Naive thymus-derived CD4-positive, alpha-beta T cell (primary cell): ENCODE measurements at regions not wholly inside any gene's neighbourhood (a gene's known extent, or its start where the extent isn't known, plus 50 kb on each side); places are given as distances from the start of the nearest gene placed in this dataset.

ENCODE experiments used
- ATAC-seq: fragments of 150-1000 bp; cut with Tn5 transposase; 2 replicates; pipeline ENCODE4 v1.10.0; 2021; ENCODE audit warnings: mild to moderate bottlenecking, moderate library complexity
- CTCF ChIA-PET: fragments of 350-600 bp; sonication (Branson Sonifier 250); formaldehyde crosslinking; loops from one replicate; lab custom pipeline; 2021; ENCODE audit warnings: antibody characterized with exemption; lab: Charles Lee
- POLR2A ChIA-PET: fragments of 350-600 bp; sonication (Branson Sonifier 250); formaldehyde crosslinking; loops from one replicate; lab custom pipeline; 2021; ENCODE audit warnings: antibody characterized with exemption, inconsistent platforms; lab: Charles Lee
- DNase-seq, 9 donors: peaks; one replicate each; pipeline versions ENCODE4 v3.0.0 to v3.0.0-alpha.2; 2020 to 2022; ENCODE audit warnings: mixed read lengths in 1 of 9
- H3K27ac ChIP-seq: one replicate; pipeline ENCODE4 v1.7.0; 2013; ENCODE audit warnings: mild to moderate bottlenecking, low read depth, low read length, moderate library complexity
- H3K27me3 ChIP-seq, 2 donors: one replicate each; pipeline ENCODE4 v1.7.0; 2013; ENCODE audit warnings: low read length in 2 of 2, mild to moderate bottlenecking in 2 of 2, moderate library complexity in 2 of 2; ENCODE audit not compliant: control insufficient read depth in 2 of 2, insufficient read depth in 2 of 2
- H3K36me3 ChIP-seq, 3 experiments: 1 replicate in 2 of 3; 2 replicates in 1 of 3; pipeline ENCODE4 v1.7.0; 2013; ENCODE audit warnings: low read length in 3 of 3, mild to moderate bottlenecking in 3 of 3, moderate library complexity in 1 of 3; ENCODE audit not compliant: insufficient read depth in 3 of 3, control insufficient read depth in 2 of 3
- H3K4me1 ChIP-seq, 2 donors: one replicate each; pipeline ENCODE4 v1.7.0; 2013; ENCODE audit warnings: low read length in 2 of 2, mild to moderate bottlenecking in 2 of 2, moderate library complexity in 1 of 2; ENCODE audit not compliant: control insufficient read depth in 2 of 2, insufficient read depth in 2 of 2
- H3K4me3 ChIP-seq: 2 replicates; pipeline ENCODE4 v1.7.0; 2013; ENCODE audit warnings: mild to moderate bottlenecking, low read length
- H3K9me3 ChIP-seq, 3 experiments: 1 replicate in 2 of 3; 2 replicates in 1 of 3; pipeline ENCODE4 v1.7.0; 2013; ENCODE audit warnings: low read length in 3 of 3; ENCODE audit not compliant: control insufficient read depth in 2 of 3
- H3K27ac Mint-ChIP-seq, 9 donors: one replicate each; pipeline ENCODE4 v1.8.0; 2020 to 2022; ENCODE audit warnings: mixed read lengths in 9 of 9, mild to moderate bottlenecking in 8 of 9, moderate library complexity in 5 of 9, inconsistent platforms in 2 of 9
- H3K27me3 Mint-ChIP-seq, 5 donors: one replicate each; pipeline ENCODE4 v1.8.0; 2021 to 2022; ENCODE audit warnings: mixed read lengths in 5 of 5, mild to moderate bottlenecking in 1 of 5
- H3K36me3 Mint-ChIP-seq, 5 donors: one replicate each; pipeline ENCODE4 v1.8.0; 2020 to 2022; ENCODE audit warnings: mixed read lengths in 5 of 5, mild to moderate bottlenecking in 3 of 5, inconsistent platforms in 1 of 5
- H3K4me1 Mint-ChIP-seq, 7 donors: one replicate each; pipeline ENCODE4 v1.8.0; 2020 to 2022; ENCODE audit warnings: mixed read lengths in 7 of 7, mild to moderate bottlenecking in 3 of 7, inconsistent platforms in 1 of 7
- H3K4me3 Mint-ChIP-seq, 10 donors: one replicate each; pipeline ENCODE4 v1.8.0; 2020 to 2022; ENCODE audit warnings: mild to moderate bottlenecking in 10 of 10, mixed read lengths in 10 of 10, moderate library complexity in 6 of 10, inconsistent platforms in 2 of 10
- H3K9me3 Mint-ChIP-seq, 11 donors: one replicate each; pipeline ENCODE4 v1.8.0; 2020 to 2022; ENCODE audit warnings: mixed read lengths in 11 of 11, mild to moderate bottlenecking in 4 of 11, inconsistent platforms in 1 of 11, moderate library complexity in 1 of 11
- intact Hi-C, 2 donors: fragments of 100-400 bp; cut with micrococcal nuclease; formaldehyde crosslinking; loops; one replicate each; pipeline ENCODE4 v1.15.1; 2023

DNA sequence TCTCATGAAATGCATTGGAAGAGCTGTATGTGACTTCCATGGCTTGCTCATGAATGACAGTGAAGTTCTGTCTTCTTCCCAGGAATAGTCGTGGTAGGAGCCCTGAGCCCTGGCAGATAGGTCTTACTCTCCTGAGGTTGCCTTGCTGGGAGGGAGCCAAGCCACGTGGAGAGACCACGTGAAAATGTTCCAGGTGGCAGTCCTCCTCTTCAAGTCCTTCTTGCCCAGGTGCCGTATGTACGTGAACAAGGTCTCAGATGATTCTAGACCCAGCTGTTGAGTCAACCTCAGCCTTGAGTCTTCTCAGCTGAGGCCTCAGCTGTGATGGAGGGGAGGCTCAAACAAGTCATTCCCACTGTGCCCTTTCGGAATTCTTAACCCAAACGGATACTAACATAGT, 192.4 kb upstream of the PRDM1 start:
- ChIA-PET CTCF (no interaction called here), POLR2A (interaction anchor here (0.6 kb wide), 1 partner anchor 9 kb away, joined by 3 read pairs; no protein-coding TSS in a partner anchor)
- Mint-ChIP-seq H3K4me1 (peaks cover 0 to 22% (median 0%) of the 10 kb centered on the region in 7 donors), H3K36me3 (peaks cover 0 to 23% (median 0%) of the 10 kb centered on the region in 5 donors), H3K27me3 (peaks cover 0 to 7% (median 0%) of the 10 kb centered on the region in 5 donors), H3K9me3 (peaks cover 0 to 13% (median 0%) of the 10 kb centered on the region in 11 donors), H3K27ac (no peak overlapping the region), H3K4me3 (no peak overlapping the region)
- Histone ChIP-seq H3K9me3 (no peaks in the 10 kb centered on the region), H3K4me3 (no peak overlapping the region), H3K27ac (no peak overlapping the region), H3K4me1 (no peaks in the 10 kb centered on the region), H3K27me3 (no peaks in the 10 kb centered on the region), H3K36me3 (no peaks in the 10 kb centered on the region)
- DNase-seq (no peak), ATAC-seq (no peak)
- intact Hi-C loops: no loop called here

DNA sequence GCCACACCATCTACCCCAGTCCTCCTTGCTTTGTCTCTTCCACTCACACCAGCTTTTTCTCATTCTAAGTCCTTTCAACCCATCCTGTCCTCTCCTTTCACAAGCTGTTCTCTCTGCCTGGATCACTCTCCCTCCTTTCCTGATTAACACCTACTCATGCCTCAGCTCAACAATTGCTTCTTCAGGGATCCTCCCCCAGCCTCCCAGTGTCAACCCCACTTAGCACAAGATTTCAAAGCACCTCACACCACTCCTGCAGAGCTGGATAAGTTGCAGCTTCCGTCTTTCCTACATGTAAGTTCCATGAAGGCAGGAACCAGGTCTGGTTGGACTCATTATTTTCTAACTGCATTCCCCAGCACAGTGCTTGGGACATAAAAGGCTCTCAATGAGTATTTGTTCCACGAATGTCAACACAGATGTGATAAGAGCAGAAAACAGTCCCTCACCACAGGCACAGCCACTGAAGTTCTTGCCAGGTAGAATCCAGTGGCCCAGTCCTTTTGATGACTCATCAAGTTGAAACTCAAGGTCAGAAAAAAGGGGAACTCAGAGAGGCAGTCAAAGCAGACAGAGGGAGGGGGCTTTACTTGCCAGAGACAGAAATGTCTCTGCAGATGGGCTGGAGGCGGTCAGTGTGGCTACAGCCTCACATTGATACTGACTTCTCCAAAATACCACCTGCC, 193.4 kb upstream of the PRDM1 start:
- POLR2A ChIA-PET: interaction anchor here (0.6 kb wide), 2 partner anchors 10 to 1588 kb away, joined by 3 read pairs; no protein-coding TSS in a partner anchor
- H3K4me3 Mint-ChIP-seq: peak overlapping the region in 1 of 10 donors; percentile 0
- H3K4me1 Mint-ChIP-seq: peaks cover 0 to 19% (median 0%) of the 10 kb centered on the region in 7 donors
- no peaks in the 10 kb centered on the region for H3K27me3 ChIP-seq
- no peak for DNase-seq
- H3K36me3 Mint-ChIP-seq: peaks cover 0 to 23% (median 0%) of the 10 kb centered on the region in 5 donors
- CTCF ChIA-PET: no interaction called here
- H3K4me1 ChIP-seq: no peaks in the 10 kb centered on the region
- peak; percentile 56 for ATAC-seq
- H3K9me3 Mint-ChIP-seq: peaks cover 0 to 13% (median 0%) of the 10 kb centered on the region in 11 donors
- intact Hi-C loops: no loop called here
- H3K27ac Mint-ChIP-seq: peak overlapping the region in 1 of 9 donors; percentile 1
- H3K27me3 Mint-ChIP-seq: peaks cover 0 to 7% (median 0%) of the 10 kb centered on the region in 5 donors
- no peaks in the 10 kb centered on the region for H3K36me3 ChIP-seq
- no peak overlapping the region for H3K27ac ChIP-seq
- no peak overlapping the region for H3K4me3 ChIP-seq
- H3K9me3 ChIP-seq: no peaks in the 10 kb centered on the region

DNA sequence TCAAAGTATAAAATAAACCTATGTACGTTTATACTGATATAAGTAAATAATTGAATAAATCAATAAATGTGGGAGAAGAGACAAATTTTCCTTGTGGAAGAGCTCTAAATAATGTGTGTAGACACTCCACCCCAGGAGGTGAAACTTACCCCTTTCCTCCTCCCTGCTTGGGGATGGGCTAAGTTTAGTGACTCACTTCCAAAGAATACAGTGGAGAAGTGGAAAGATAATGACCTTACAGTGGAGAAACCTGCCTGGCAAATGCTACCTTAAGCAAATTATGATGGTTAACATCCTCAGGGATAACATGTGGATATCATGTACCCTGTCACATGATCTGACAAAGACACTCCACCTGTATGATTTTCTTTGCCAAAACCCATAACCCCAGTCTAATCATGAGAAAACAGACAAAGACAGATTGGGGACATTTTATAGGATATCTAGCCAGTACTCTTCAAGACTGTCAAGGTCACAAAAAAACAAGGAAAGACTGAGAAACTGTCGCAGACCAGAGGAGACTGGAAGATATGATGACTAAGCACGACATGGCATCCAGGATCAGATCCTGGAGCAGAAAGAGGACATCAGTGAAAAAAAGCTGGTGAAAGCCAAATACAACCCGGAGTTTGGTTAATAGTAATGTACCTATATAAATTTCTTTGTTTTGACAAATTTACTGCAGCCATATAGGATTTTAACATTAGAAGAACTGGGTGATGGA, 195.5 kb upstream of the PRDM1 start:
- H3K4me1 ChIP-seq: no peaks in the 10 kb centered on the region
- no peaks in the 10 kb centered on the region for H3K27me3 ChIP-seq
- no peak overlapping the region for H3K4me3 Mint-ChIP-seq
- no peak for ATAC-seq
- H3K27ac Mint-ChIP-seq: no peak overlapping the region
- H3K27ac ChIP-seq: no peak overlapping the region
- ChIA-PET POLR2A (interaction anchor here (0.8 kb wide), 1 partner anchor 242 kb away, joined by 4 read pairs; no protein-coding TSS in a partner anchor), CTCF (no interaction called here)
- H3K36me3 ChIP-seq: no peaks in the 10 kb centered on the region
- H3K4me3 ChIP-seq: no peak overlapping the region
- H3K36me3 Mint-ChIP-seq: peaks cover 0 to 23% (median 0%) of the 10 kb centered on the region in 5 donors
- DNase-seq: no peak
- H3K9me3 ChIP-seq: no peaks in the 10 kb centered on the region
- peaks cover 0 to 13% (median 0%) of the 10 kb centered on the region in 11 donors for H3K9me3 Mint-ChIP-seq
- H3K27me3 Mint-ChIP-seq: peaks cover 0 to 7% (median 0%) of the 10 kb centered on the region in 5 donors
- peaks cover 0 to 34% (median 5%) of the 10 kb centered on the region in 7 donors for H3K4me1 Mint-ChIP-seq
- intact Hi-C loops: no loop called here

DNA sequence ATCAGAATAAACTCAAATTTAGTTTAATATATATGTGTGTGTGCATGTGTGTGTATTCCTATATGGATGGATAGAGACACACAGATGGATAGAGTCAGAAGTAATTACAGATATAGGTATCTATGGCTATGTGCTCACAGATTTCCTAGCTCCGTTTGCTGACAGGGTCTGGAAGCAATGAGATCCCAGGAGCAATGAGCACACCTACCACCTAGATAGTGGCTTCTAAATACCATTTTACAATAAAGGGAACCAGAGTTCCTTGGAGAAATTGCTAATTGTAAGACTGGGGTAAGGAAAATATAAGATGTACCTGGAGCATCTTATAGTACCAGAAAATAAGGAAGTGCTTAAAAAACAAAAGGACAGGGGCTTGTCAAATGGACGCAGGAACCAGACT, 196.2 kb upstream of the PRDM1 start:
- peaks cover 0 to 21% (median 0%) of the 10 kb centered on the region in 5 donors for H3K36me3 Mint-ChIP-seq
- H3K27ac Mint-ChIP-seq: no peak overlapping the region
- Histone ChIP-seq H3K27me3 (no peaks in the 10 kb centered on the region), H3K4me1 (no peaks in the 10 kb centered on the region), H3K4me3 (no peak overlapping the region), H3K27ac (no peak overlapping the region), H3K9me3 (no peaks in the 10 kb centered on the region), H3K36me3 (no peaks in the 10 kb centered on the region)
- no peak overlapping the region for H3K4me3 Mint-ChIP-seq
- no peak for DNase-seq
- ChIA-PET CTCF (no interaction called here), POLR2A (interaction anchor here (0.8 kb wide), 1 partner anchor 242 kb away, joined by 4 read pairs; no protein-coding TSS in a partner anchor)
- intact Hi-C loops: no loop called here
- no peak for ATAC-seq
- peaks cover 0 to 41% (median 7%) of the 10 kb centered on the region in 7 donors for H3K4me1 Mint-ChIP-seq
- H3K27me3 Mint-ChIP-seq: peaks cover 0 to 6% (median 0%) of the 10 kb centered on the region in 5 donors
- peaks cover 0 to 12% (median 0%) of the 10 kb centered on the region in 11 donors for H3K9me3 Mint-ChIP-seq

DNA sequence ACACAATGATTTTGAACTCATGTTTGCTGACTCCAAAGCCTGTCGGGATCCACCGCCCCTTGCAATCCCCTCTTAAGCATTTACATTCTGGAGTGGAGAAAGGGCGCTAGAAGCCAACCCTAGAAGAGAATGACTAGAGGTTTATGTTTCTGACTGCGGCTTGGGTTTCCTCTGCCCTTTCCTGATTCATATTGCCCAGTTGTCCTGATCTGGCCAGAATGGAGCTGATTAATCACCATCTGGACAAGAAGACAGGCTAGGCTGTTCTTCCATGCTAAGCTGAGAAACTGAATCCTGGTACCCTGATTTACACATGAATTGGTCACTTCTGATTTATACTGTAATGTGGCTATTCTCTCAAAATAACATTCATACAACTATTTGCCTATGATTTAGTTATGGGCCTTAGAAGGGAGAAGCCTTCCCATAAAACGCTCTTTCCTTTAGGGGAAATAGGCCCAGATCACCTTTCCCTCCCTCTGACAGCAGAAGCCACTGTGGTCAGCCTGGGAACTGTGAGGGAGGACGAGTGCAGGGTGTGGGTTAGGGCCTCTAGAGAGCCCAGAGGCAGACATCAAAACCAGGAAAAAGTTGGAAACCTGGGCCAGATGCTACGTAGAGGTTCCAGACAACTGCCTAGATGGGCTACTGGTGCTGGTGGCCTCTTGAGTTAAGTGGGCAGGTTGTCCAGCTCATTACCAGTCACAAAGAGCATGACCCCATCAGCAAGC, 199.2 kb upstream of the PRDM1 start:
- DNase-seq: no peak
- Mint-ChIP-seq H3K36me3 (peaks cover 0 to 17% (median 0%) of the 10 kb centered on the region in 5 donors), H3K4me1 (peaks cover 0 to 50% (median 7%) of the 10 kb centered on the region in 7 donors), H3K27ac (peak overlapping the region in 1 of 9 donors; percentile 56), H3K27me3 (no peaks in the 10 kb centered on the region), H3K9me3 (peaks cover 0 to 13% (median 0%) of the 10 kb centered on the region in 11 donors), H3K4me3 (no peak overlapping the region)
- ChIA-PET POLR2A (no interaction called here), CTCF (no interaction called here)
- Histone ChIP-seq H3K36me3 (no peaks in the 10 kb centered on the region), H3K4me3 (no peak overlapping the region), H3K4me1 (no peaks in the 10 kb centered on the region), H3K9me3 (no peaks in the 10 kb centered on the region), H3K27me3 (no peaks in the 10 kb centered on the region), H3K27ac (no peak overlapping the region)
- ATAC-seq: no peak
- intact Hi-C loops: no loop called here

DNA sequence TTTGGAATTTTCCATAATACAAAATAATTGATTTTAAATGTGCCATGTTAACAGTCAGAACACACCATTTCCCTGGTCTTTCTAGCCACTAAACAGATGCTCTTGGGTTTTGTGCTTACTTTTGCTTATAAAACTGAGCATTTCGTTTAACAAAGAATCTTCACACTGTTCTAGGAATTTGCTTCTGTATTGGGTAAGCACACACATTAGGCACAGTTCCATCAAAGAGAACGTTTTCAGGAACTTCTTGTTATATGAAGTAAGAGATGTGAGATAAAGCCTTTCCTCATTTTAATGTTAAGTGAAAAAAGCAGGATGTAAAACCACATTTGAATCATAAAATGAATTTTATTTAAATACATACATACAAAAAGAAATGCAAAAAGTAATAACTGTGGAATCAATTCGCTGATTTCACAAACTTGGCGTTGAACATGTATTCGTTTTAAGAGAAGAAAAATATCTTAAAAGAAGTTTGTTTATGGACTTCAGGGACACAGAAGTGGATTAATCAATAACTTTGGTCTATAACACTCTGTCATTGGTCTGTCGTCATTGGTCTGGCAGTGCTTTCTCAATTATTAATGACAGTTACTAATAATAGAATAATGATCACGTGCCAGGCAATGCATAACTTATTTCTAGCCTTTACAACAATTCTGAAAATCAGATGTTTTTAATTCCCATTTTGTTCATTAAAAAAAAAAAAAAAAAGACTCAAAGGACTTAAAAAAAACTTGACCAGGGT, 199.9 kb upstream of the PRDM1 start:
- no peak for ATAC-seq
- Mint-ChIP-seq H3K9me3 (peaks cover 0 to 13% (median 0%) of the 10 kb centered on the region in 11 donors), H3K4me3 (no peak overlapping the region), H3K27ac (no peak overlapping the region), H3K4me1 (peaks cover 0 to 55% (median 7%) of the 10 kb centered on the region in 7 donors), H3K36me3 (peaks cover 0 to 20% (median 0%) of the 10 kb centered on the region in 5 donors), H3K27me3 (peaks cover 0 to 7% (median 3%) of the 10 kb centered on the region in 5 donors)
- no peaks in the 10 kb centered on the region for H3K4me1 ChIP-seq
- no peaks in the 10 kb centered on the region for H3K36me3 ChIP-seq
- ChIA-PET POLR2A (no interaction called here), CTCF (no interaction called here)
- no peak overlapping the region for H3K27ac ChIP-seq
- intact Hi-C loops: no loop called here
- DNase-seq: no peak
- H3K27me3 ChIP-seq: no peaks in the 10 kb centered on the region
- H3K9me3 ChIP-seq: no peaks in the 10 kb centered on the region
- H3K4me3 ChIP-seq: no peak overlapping the region
